GM12872 (cell line): ENCODE measurements at regions not wholly inside any gene's neighbourhood (a gene's known extent, or its start where the extent isn't known, plus 50 kb on each side); places are given as distances from the start of the nearest gene placed in this dataset.
A peak's percentile ranks its signal among the peaks of the same experiment; 100 is the strongest.

Experiments used
- CTCF ChIP-seq: IDR thresholded peaks from 3 replicates; pipeline ENCODE4 v1.5.1; 2011; ENCODE audit warnings: low read depth, mild to moderate bottlenecking, low read length, moderate library complexity; ENCODE audit not compliant: insufficient read depth

GRCh38 chr4:26067035-26067434, 153.0 kb downstream of the SMIM20 start:
- no peak for TF ChIP-seq CTCF

- peak; percentile 70 for TF ChIP-seq CTCF
These were observed 155.2 kb downstream of the SMIM20 start for GRCh38 chr4:26069218-26069617.

DNA sequence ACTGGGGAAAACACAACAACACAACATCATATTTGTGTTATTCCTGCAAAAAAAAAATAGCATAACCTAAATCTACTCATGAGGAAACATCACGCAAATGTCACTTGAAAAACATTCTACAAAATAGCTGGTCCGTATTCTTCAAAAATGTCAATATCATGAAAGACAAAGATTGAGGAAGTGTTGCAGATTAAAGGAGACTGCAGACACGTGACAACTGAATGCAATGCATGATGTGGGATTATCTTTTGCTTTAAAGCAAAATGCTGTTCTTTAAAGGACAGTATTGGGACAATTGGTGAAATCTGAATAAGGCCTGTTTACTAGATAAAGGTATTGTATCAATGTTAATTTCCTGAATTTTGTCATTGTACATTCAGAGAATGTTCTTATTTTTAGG, 157.7 kb downstream of the SMIM20 start:
- TF ChIP-seq CTCF, result no peak

DNA sequence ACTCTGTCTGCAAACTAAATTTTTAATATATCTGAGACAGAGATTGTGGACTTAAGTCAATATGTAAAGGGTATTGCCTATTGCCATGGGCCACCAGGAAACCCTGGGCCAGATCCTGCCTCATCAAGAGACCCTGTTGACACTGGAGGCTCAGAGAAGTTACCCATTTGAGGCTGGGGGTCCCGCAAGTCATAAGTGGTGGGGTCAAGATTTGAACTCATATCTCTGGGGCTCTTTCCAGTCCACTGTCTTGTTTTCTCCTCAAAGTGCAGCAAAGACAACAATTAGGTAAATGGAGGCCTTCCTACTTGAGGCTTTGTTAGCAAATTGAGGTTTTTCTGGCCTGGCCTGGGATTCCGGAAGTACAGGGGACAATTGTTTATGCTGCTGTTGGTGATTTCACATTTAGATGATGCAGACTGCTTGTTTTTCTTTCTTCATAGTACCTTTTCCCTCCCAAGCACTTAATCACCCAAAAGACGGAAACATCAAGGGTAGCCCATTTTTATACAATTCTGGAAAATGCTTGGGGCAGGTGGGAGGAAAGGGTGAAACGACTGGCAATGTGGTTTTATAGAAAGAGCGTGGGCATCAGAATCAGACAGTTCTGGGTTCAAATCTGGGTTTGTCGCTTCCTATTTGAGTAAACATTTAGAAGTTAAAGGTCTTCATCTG, 160.0 kb downstream of the SMIM20 start:
- TF ChIP-seq CTCF, result no peak

DNA sequence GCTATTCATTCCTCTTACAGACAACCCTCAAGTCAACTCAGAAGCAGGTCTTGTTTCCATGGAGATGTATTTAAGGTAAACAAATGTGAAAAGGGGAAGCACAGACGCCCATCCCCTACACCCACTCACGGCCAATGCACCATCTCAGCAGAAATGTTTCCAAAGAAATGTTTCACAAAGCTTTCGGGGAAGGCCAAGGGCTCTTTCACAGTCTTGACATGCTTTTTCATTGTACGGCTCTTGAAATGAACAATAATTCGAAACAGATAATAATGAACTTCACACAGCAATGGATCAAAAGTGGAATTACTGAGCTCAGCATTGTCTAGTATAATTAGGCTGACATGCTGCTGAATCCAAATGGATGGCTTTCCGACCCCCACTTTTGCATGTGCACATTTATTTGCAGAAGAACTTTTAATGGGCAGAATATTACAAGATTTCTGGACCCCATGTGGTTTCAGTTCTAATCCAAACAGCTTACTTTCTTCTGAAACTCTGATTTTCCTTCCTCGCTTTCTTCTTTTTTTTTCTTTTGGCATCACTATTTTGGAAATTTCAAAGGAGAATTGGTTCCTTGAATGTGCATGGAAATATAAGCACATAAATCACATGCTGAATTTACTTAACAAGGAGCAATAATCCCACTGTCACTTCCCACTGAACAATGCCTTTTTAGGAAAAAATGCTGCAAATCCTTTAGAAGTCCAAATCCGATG, 160.9 kb downstream of the SMIM20 start:
- no peak for TF ChIP-seq CTCF

- no peak for TF ChIP-seq CTCF
These were observed 161.6 kb downstream of the SMIM20 start for GRCh38 chr4:26075583-26075982.

DNA sequence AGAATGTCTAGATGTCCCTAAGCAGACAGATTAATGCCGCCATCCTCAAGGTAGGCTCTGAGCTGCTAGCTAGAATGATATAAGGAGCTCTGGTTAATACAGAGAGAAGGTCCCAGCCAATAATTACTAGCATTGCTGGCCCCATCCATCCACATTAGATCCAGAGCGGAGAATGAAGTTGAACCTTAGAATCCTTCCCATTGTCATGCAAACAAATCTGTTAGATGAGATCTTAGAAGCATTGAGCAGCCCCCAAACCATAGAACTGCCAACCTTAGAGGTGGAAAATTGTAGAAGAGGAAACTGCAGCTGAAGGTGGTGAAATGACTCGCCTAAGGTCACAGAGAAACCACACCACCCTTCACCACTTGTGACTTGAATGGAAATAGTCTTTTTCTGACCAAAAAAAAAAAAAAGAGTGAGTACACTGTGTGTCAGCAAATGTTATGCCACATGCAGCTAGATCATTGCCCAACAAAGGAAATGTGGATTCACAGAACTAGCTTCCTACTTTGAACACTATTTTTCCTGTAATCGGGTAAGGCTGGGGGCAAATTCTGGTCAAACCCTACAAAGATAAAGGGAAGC, 162.1 kb downstream of the SMIM20 start:
- TF ChIP-seq CTCF, result no peak
